Stimulated activated naive CD8-positive, alpha-beta T cell treated with anti-CD3 and anti-CD28 coated beads, Interleukin-15, amount 100 ng/mL, for 72 hours (primary cell): ENCODE measurements at regions not wholly inside any gene's neighbourhood (a gene's known extent, or its start where the extent isn't known, plus 50 kb on each side); places are given as distances from the start of the nearest gene placed in this dataset.
A peak's percentile ranks its signal among the peaks of the same experiment; 100 is the strongest.

ENCODE experiments used
- ATAC-seq: fragments of 150-1000 bp; cut with Tn5 transposase; 2 replicates; pipeline ENCODE4 v1.10.0; 2021; ENCODE audit warnings: mild to moderate bottlenecking, moderate library complexity
- DNase-seq, 2 donors: peaks; one replicate each; pipeline ENCODE4 v3.0.0; 2021 to 2022
- H3K27ac Mint-ChIP-seq, 2 donors: one replicate each; pipeline ENCODE4 v1.8.0; 2022; ENCODE audit warnings: mild to moderate bottlenecking in 2 of 2, mixed read lengths in 2 of 2, moderate library complexity in 2 of 2
- H3K27me3 Mint-ChIP-seq: one replicate; pipeline ENCODE4 v1.8.0; 2022; ENCODE audit warnings: mixed read lengths
- H3K4me1 Mint-ChIP-seq: one replicate; pipeline ENCODE4 v1.8.0; 2022; ENCODE audit warnings: mild to moderate bottlenecking, mixed read lengths
- H3K4me3 Mint-ChIP-seq, 2 donors: one replicate each; pipeline ENCODE4 v1.8.0; 2022; ENCODE audit warnings: mild to moderate bottlenecking in 2 of 2, mixed read lengths in 2 of 2, moderate library complexity in 1 of 2
- H3K9me3 Mint-ChIP-seq, 2 donors: one replicate each; pipeline ENCODE4 v1.8.0; 2022; ENCODE audit warnings: mixed read lengths in 2 of 2

DNA sequence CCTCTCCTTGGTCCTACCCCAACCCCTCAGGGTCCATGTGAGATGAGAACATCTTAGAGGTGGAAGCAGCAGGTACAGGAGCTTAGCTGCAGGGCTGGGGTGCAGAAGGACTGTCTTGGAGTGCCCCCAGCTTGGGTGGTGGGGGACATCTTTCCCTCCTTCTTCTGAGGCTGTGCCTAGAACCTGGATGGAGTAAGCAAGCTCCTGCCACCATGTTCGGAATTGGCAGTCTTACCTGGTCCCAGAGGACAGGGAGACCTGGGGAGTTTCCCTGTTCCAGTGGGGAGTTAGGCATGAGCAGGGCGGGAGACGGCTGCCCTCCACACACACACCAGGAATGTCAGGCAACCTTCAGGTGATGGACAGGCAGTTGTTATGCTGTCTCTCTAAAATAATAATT, 131.0 kb upstream of the COPS8 start:
- ATAC-seq = no peak
- peaks cover 6 to 21% of the 10 kb centered on the region in 2 donors for H3K9me3 Mint-ChIP-seq
- H3K4me1 Mint-ChIP-seq = no peaks in the 10 kb centered on the region
- H3K4me3 Mint-ChIP-seq = no peak overlapping the region
- no peak overlapping the region for H3K27ac Mint-ChIP-seq
- DNase-seq = no peak
- H3K27me3 Mint-ChIP-seq = peaks cover 7% of the 10 kb centered on the region

DNA sequence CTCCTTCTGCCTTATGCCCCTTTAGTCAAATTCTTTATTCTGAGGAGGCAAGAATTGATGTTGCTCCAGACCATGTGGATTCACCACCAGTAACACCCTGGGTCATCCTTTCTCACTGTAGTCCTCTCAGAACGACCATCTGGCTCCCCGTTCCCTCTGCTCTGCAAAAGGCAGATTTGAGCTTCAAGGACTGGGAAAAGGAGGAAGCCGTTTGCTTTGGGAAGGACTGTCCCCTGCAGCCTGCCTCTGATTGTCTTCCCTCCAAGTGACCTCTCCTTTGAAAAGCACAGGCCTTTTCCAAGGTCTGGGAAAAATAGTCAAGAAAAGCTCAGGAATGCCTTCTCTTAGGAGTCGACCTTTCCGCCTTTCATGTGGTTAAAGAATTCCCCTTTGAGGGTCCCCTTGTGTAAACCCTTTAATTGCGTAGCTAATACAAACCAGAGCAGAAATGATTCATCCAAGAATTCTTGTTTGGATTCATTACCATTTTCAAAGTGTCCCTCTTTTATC, 130.1 kb upstream of the COPS8 start:
- no peak for DNase-seq
- Mint-ChIP-seq H3K4me1 (no peaks in the 10 kb centered on the region), H3K4me3 (no peak overlapping the region), H3K27me3 (peaks cover 7% of the 10 kb centered on the region), H3K9me3 (peaks cover 6 to 21% of the 10 kb centered on the region in 2 donors), H3K27ac (no peak overlapping the region)
- ATAC-seq = no peak

DNA sequence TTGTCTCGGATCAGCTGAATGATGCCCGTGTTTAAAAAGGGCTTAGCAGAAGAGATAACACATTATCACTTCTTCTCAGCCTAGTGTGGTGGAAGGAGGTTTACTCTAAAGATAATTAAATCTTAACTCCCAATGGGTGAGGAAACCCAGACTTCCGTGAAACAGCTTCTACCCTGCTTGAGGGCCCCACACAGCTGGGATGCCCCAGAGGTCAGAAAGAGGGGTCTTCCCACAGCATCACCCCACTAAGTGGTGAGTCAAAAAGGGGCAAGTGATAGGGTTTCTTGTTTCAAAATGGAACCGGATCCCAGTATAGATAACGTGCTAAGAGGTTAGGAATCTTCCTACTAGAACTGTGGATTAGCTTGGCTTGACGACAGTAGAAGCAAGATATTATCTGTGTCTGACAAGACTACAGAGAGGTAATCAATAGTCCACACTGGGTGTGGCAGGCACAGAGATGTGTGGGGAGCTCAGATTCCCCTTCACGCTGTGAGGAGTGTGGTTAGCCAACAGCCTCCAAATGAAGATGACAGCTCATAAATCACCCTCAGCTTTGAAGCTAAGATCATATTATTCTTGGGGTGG, 129.6 kb upstream of the COPS8 start:
- peaks cover 6 to 20% of the 10 kb centered on the region in 2 donors for H3K9me3 Mint-ChIP-seq
- no peaks in the 10 kb centered on the region for H3K4me1 Mint-ChIP-seq
- peak; percentile 85 for ATAC-seq
- DNase-seq = no peak
- H3K27me3 Mint-ChIP-seq = peaks cover 7% of the 10 kb centered on the region
- H3K4me3 Mint-ChIP-seq = no peak overlapping the region
- H3K27ac Mint-ChIP-seq = peak overlapping the region in 1 of 2 donors; percentile 55

DNA sequence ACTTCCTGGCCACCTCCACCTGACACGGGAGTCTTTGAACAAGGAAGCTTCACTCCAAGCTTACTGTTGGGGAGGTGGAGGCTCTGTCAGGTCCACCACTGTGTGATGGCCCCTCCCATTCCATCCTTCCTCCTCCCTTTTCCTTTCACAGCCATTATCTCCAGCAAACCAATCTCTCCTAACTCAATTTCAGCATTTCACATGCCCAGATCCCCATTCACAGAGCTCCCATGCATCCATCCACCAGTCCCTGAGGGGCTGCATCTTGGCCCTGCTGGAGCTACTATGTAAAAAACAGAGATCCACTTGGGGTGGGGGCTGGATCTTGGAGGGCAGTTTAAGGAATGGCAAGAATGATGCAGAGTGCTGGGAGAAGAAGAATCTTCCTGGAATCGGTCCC, 129.0 kb upstream of the COPS8 start:
- DNase-seq (no peak), ATAC-seq (no peak)
- peaks cover 7% of the 10 kb centered on the region for H3K27me3 Mint-ChIP-seq
- peaks cover 6 to 15% of the 10 kb centered on the region in 2 donors for H3K9me3 Mint-ChIP-seq
- no peak overlapping the region for H3K27ac Mint-ChIP-seq
- no peak overlapping the region for H3K4me3 Mint-ChIP-seq
- H3K4me1 Mint-ChIP-seq = no peaks in the 10 kb centered on the region

DNA sequence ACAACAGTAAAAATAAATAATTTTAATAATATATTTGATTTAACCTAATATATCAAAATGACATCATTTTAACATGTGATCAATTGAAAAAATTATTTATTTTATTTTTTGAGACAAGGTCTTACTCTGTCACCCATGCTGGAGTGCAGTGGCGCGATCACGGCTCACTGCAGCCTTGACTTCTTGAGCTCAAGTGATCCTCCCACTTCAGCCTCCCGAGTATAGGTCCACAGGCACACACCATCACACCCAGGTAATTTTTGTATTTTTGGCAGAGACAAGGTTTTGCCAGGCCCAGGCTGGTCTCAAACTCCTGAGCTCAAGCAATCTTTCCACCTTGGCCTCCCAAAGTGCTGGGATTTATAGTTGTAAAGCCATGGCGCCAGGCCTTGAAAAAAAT, 126.7 kb upstream of the COPS8 start:
- no peak overlapping the region for H3K4me3 Mint-ChIP-seq
- H3K27me3 Mint-ChIP-seq = peaks cover 7% of the 10 kb centered on the region
- H3K4me1 Mint-ChIP-seq = no peaks in the 10 kb centered on the region
- ATAC-seq (no peak), DNase-seq (no peak)
- H3K27ac Mint-ChIP-seq = no peak overlapping the region
- peaks cover 6 to 8% of the 10 kb centered on the region in 2 donors for H3K9me3 Mint-ChIP-seq

DNA sequence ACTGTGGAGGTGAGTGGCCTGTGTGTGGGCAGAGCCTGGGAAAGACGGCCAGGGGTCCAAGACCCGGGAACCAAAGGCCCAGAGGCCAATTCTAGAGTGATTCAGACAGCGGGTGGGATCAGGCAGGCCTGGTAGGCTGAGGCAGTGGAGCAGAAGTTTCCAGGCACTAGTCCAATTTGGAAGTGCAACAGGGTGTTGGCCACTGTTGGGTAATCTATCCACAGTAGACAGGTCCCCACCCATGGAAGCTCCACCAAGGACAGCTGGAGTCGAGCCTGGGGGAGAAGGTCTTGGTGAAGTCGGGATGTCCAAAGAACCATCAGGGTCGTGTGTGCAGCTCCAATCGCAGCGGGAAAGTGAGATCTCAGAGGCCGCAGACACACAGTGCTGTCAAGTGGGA, 125.8 kb upstream of the COPS8 start:
- DNase-seq (no peak), ATAC-seq (no peak)
- Mint-ChIP-seq H3K9me3 (peaks cover 6 to 8% of the 10 kb centered on the region in 2 donors), H3K4me1 (no peaks in the 10 kb centered on the region), H3K27ac (peak overlapping the region in 1 of 2 donors; percentile 2), H3K27me3 (no peaks in the 10 kb centered on the region), H3K4me3 (no peak overlapping the region)

DNA sequence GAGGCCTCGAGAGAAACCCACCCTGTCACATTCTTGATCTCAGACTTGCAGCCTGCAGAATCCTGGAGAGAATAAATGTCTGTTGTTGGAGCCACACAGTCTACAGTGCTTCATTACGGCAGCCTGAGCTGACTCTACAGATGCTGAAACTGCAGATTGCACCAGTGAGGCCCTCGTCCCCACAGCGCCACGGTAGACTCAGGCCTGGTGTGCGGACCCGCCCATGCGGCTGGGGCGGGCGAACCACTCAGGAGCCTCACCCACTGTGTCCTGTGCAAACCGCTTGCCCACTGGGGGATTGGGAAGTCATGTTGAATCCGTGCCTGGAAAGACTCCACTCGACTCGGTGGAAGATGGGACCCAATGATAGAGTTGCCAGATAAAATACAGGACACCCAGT, 125.2 kb upstream of the COPS8 start:
- H3K27ac Mint-ChIP-seq = no peak overlapping the region
- no peak for DNase-seq
- H3K27me3 Mint-ChIP-seq = no peaks in the 10 kb centered on the region
- H3K4me1 Mint-ChIP-seq = no peaks in the 10 kb centered on the region
- ATAC-seq = no peak
- peaks cover under 1 to 4% of the 10 kb centered on the region in 2 donors for H3K9me3 Mint-ChIP-seq
- H3K4me3 Mint-ChIP-seq = no peak overlapping the region

DNA sequence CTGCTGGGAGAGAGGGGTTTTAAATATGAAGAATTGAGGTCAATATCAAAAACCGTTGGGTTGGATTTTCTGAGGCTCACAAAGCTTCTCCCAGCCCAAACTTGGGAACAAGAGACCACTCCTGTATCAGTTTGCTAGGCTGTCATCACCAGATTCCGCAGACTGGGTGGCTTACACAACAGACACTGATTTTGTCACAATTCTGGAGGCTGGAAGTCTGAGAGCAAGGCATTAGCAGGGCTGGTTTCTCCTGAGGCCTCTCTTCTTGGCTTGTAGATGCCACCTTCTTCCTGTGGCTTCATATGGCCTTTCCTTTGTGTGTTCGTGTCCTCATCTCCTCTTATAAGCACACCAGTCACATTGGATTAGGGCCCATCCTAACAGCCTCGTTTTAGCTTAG, 122.9 kb upstream of the COPS8 start:
- Mint-ChIP-seq H3K27me3 (no peaks in the 10 kb centered on the region), H3K27ac (no peak overlapping the region), H3K4me1 (peaks cover 13% of the 10 kb centered on the region), H3K9me3 (no peaks in the 10 kb centered on the region), H3K4me3 (no peak overlapping the region)
- no peak for ATAC-seq
- no peak for DNase-seq

DNA sequence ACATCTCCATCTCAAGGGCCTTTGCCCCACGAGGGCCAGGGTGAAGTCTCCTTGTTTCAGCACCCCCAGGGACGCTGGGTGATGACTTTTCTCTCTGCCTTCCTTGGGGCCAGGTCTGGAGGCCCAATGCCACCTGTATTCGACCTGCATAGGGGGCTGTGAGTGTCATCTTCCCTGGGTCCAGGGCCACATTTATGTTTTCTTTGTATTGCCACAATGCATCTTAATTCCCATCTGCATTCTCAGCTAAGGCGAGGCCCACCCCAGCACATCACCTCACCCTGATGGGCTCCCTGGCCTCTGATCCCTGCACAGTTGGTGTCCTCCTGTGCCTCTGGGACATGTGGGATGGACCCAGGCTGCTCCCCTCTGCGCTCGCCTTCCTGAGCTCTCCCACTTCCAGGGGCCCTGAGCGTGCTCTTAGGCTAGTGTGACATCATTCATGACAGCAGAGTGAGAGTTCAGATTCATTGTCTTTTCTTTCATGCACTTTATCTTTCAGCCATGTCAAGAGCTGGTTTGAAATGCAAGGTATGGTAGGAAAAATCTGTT, 122.0 kb upstream of the COPS8 start:
- ATAC-seq (no peak), DNase-seq (no peak)
- Mint-ChIP-seq H3K4me1 (peaks cover 22% of the 10 kb centered on the region), H3K4me3 (no peak overlapping the region), H3K27me3 (no peaks in the 10 kb centered on the region), H3K9me3 (no peaks in the 10 kb centered on the region), H3K27ac (no peak overlapping the region)

DNA sequence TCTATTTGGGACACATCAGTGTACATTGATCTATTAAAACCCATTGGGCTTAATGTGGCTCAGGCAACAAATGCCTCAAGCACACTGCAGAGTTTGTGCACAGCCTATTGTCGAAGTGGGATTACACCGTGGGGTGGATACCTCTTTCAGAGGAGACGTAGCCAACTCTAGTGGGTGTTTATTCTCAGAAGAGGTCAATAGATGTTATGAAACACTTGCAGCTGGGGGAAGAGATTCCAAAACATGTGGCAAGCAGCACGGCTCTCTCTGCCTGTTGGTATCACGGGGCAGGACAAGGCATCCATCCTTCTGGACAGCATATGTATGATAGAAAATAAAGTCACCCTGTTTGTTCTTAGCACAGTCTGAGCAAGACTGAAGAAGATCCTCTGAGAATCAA, 121.4 kb upstream of the COPS8 start:
- Mint-ChIP-seq H3K4me1 (peaks cover 28% of the 10 kb centered on the region), H3K27me3 (no peaks in the 10 kb centered on the region), H3K4me3 (no peak overlapping the region), H3K9me3 (no peaks in the 10 kb centered on the region), H3K27ac (no peak overlapping the region)
- ATAC-seq (no peak), DNase-seq (no peak)

DNA sequence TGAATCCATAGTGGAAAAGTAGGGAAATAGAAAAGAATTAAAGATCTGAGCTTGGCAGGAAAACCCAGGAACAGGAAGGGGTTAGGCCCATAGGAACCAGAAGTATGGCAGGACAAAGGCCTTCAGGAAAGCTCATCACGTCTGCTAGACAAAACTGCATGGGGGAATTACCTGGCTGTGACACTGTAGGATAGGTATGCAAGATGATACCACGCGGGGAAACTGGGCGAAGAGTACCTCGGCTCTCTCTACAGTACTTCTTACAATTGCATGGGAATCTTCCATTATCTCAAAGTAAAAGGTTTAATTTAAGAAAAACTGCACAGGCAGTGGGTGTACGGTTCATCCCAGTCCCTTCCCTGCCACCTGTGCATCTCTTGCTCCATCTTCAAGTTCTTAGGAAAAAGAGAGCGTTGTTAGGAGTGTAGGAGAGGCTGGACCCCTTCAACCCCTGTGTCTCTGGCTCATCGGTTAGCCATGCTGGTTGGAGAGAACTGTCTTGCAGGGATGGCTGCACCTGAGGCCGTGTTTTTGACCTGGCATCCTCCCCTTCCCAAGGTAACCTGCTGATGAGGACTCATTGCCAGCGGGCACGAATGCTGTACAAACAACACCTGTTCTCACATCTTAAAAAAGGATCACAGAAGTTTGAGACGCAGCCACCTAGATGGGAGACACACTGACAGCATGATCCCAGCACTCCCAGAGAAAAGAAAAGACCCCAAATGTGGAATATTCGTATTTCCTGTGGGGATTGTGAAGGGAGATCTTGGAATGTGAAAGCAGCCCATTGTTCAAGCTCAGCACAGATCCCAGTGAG, 120.5 kb upstream of the COPS8 start:
- Mint-ChIP-seq H3K27ac (no peak overlapping the region), H3K4me1 (peaks cover 38% of the 10 kb centered on the region), H3K4me3 (no peak overlapping the region), H3K9me3 (no peaks in the 10 kb centered on the region), H3K27me3 (no peaks in the 10 kb centered on the region)
- no peak for ATAC-seq
- DNase-seq = no peak

DNA sequence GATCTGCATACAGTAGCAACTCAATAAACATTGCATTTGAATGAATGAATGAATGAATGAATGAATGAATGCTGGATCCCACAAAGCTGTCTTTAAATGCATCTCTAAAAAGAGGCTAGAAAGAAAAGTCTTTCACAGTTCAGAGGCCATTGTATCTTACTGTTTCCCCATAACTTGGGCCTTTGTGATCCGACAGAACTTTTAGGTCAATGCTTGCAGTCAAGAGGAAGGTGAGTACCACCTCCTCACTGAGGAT, 119.9 kb upstream of the COPS8 start:
- H3K4me1 Mint-ChIP-seq = peaks cover 41% of the 10 kb centered on the region
- ATAC-seq (no peak), DNase-seq (no peak)
- no peaks in the 10 kb centered on the region for H3K27me3 Mint-ChIP-seq
- no peak overlapping the region for H3K27ac Mint-ChIP-seq
- H3K9me3 Mint-ChIP-seq = no peaks in the 10 kb centered on the region
- no peak overlapping the region for H3K4me3 Mint-ChIP-seq

DNA sequence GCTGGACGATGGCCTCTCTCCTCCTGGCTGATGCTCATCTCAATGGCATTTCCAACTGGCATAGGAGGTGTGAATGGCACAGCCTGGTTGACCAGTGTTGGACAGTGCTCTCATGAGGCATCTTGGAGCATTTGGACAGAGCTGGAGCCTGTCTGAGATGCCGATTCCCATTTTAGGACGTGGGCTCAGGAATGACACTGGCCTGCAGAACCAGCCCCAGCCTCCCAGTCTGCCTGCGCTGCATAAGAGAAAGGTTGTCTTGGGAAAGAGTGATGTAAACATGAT, 118.2 kb upstream of the COPS8 start:
- DNase-seq (no peak), ATAC-seq (no peak)
- peak overlapping the region; percentile 35 to 39 for H3K4me3 Mint-ChIP-seq
- peaks cover 47% of the 10 kb centered on the region for H3K4me1 Mint-ChIP-seq
- H3K27me3 Mint-ChIP-seq = no peaks in the 10 kb centered on the region
- no peaks in the 10 kb centered on the region for H3K9me3 Mint-ChIP-seq
- peak overlapping the region in 1 of 2 donors; percentile 89 for H3K27ac Mint-ChIP-seq

DNA sequence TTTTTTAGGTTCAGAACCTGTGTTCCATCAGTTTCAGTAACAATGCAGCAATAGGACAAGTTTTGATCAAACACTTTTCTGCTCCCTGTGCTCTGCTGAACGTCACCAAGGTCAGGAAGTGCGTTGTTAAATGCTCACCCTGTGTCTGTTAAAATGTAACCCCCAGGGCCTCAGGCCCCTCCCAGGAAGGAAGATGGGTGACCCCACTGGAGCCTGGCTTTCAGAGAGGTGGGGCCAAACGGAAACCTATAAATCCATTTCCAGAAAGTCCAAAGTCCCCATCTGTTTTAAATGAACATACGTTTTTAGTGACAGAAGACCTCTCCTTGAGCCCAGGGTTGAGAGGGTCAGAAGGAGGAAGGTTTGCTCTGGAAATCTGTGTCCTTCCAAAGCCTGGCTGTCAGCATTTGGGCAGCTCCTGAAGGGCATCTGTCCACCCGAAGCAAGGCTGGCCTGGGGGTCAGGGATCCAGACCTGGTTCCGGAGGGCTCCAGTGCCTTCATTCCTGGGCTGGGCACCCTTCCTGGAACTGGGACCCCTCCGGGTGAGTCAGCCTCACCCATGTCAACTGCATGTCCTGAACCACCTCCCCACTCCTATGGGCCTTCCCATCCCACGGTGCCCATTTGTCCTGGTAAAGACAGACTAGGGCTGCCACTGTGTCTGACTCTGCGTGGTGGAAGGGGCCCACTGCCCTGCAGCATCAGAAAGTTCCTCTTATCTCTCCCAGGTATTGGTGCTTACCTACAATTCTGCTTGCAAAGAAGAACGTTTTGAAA, 117.4 kb upstream of the COPS8 start:
- Mint-ChIP-seq H3K27me3 (no peaks in the 10 kb centered on the region), H3K4me1 (peaks cover 47% of the 10 kb centered on the region), H3K4me3 (peak overlapping the region; percentile 37 to 46), H3K27ac (peak overlapping the region; percentile 19 to 89), H3K9me3 (no peaks in the 10 kb centered on the region)
- DNase-seq = peak; percentile 7 to 26
- peak; percentile 74 for ATAC-seq

DNA sequence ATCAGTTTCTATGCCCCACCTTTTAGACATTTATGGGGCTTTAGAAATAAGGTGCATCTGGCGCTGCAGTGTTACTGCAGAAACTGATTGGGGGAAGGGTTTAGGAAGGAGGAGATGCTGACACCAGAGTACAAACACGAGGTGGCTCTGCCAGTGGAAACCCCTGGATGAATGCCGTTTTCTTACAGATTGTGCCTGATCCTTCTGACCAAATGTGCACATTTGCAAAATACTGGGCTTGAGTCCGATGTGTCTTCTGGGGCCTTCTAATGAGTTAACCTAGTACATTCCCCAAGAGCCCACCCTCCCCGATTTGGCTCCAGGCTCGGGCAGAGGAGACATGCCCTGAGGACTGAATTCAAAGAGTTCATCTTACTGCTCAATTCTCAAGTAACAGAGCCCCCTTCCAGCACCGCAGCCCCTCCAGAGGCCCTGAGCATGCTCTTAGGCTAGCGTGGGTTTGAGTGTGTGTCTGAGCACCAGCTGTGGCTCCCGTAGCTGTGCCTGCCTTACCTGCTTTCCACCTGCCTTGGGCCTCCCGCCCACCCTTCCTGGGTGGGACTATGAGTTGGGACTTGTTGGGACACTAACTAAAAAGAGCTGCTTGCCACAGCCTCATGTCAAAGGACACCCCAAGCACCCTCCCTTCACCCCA, 116.7 kb upstream of the COPS8 start:
- Mint-ChIP-seq H3K27ac (peak overlapping the region; percentile 95 to 96), H3K4me1 (peaks cover 47% of the 10 kb centered on the region), H3K9me3 (no peaks in the 10 kb centered on the region), H3K27me3 (no peaks in the 10 kb centered on the region), H3K4me3 (peak overlapping the region; percentile 67 to 82)
- DNase-seq (no peak), ATAC-seq (no peak)
